Natural killer cell treated with Interleukin-12 subunit alpha and Interleukin-12 subunit beta and Interleukin-15 and Interleukin-18, amount 100 ng/mL, for 72 hours (primary cell): ENCODE measurements at regions not wholly inside any gene's neighbourhood (a gene's known extent, or its start where the extent isn't known, plus 50 kb on each side); places are given as distances from the start of the nearest gene placed in this dataset.

ENCODE experiments used
- ATAC-seq, 2 donors: fragments of 150-1000 bp; cut with Tn5 transposase in 1 of 2; sonication (Bioruptor Pico), chemical (Tn5 transposase) in 1 of 2; 2 replicates each; pipeline ENCODE4 v1.10.0; 2021
- DNase-seq: peaks from one replicate; pipeline ENCODE4 v3.0.0; 2022; ENCODE audit warnings: low spot score
- H3K27ac Mint-ChIP-seq, 2 donors: 1 replicate in 1 of 2; 2 replicates in 1 of 2; pipeline ENCODE4 v1.8.0; 2022; ENCODE audit warnings: mixed read lengths in 2 of 2, mild to moderate bottlenecking in 1 of 2, moderate library complexity in 1 of 2
- H3K27me3 Mint-ChIP-seq, 2 donors: 1 replicate in 1 of 2; 2 replicates in 1 of 2; pipeline ENCODE4 v1.8.0; 2022; ENCODE audit warnings: mixed read lengths in 2 of 2
- H3K36me3 Mint-ChIP-seq: one replicate; pipeline ENCODE4 v1.8.0; 2022; ENCODE audit warnings: mixed read lengths
- H3K4me1 Mint-ChIP-seq, 2 donors: 1 replicate in 1 of 2; 2 replicates in 1 of 2; pipeline ENCODE4 v1.8.0; 2022; ENCODE audit warnings: low read depth in 2 of 2, mixed read lengths in 2 of 2, mild to moderate bottlenecking in 1 of 2
- H3K4me3 Mint-ChIP-seq: one replicate; pipeline ENCODE4 v1.8.0; 2022; ENCODE audit warnings: mixed read lengths
- H3K9me3 Mint-ChIP-seq: 2 replicates; pipeline ENCODE4 v1.8.0; 2022; ENCODE audit warnings: mixed read lengths

GRCh38 chr16:13766334-13766733, 153.6 kb upstream of the ERCC4 start:
- H3K27ac Mint-ChIP-seq: no peak overlapping the region
- H3K36me3 Mint-ChIP-seq: no peaks in the 10 kb centered on the region
- ATAC-seq (no peak), DNase-seq (no peak)
- no peak overlapping the region for H3K4me3 Mint-ChIP-seq
- H3K9me3 Mint-ChIP-seq: peaks cover 3% of the 10 kb centered on the region
- peaks cover 0 to 9% of the 10 kb centered on the region in 2 donors for H3K27me3 Mint-ChIP-seq
- H3K4me1 Mint-ChIP-seq: no peaks in the 10 kb centered on the region

- no peak for DNase-seq
- no peak for ATAC-seq
- H3K9me3 Mint-ChIP-seq: peaks cover 3% of the 10 kb centered on the region
- no peaks in the 10 kb centered on the region for H3K36me3 Mint-ChIP-seq
- H3K27me3 Mint-ChIP-seq: peaks cover 0 to 9% of the 10 kb centered on the region in 2 donors
- H3K4me3 Mint-ChIP-seq: no peak overlapping the region
- no peak overlapping the region for H3K27ac Mint-ChIP-seq
- H3K4me1 Mint-ChIP-seq: no peaks in the 10 kb centered on the region
Measured at GRCh38 chr16:13767215-13767614, 152.7 kb upstream of the ERCC4 start.

- Mint-ChIP-seq H3K27me3 (peaks cover under 1 to 14% of the 10 kb centered on the region in 2 donors), H3K36me3 (no peaks in the 10 kb centered on the region), H3K27ac (no peak overlapping the region), H3K4me1 (no peaks in the 10 kb centered on the region), H3K4me3 (no peak overlapping the region), H3K9me3 (peaks cover 3% of the 10 kb centered on the region)
- DNase-seq (no peak), ATAC-seq (no peak)
Measured at GRCh38 chr16:13768471-13768870, 151.5 kb upstream of the ERCC4 start.

- peaks cover 4% of the 10 kb centered on the region for H3K9me3 Mint-ChIP-seq
- no peak overlapping the region for H3K4me3 Mint-ChIP-seq
- H3K27me3 Mint-ChIP-seq: peaks cover 3 to 14% of the 10 kb centered on the region in 2 donors
- no peak overlapping the region for H3K27ac Mint-ChIP-seq
- no peaks in the 10 kb centered on the region for H3K36me3 Mint-ChIP-seq
- DNase-seq (no peak), ATAC-seq (no peak)
- H3K4me1 Mint-ChIP-seq: no peaks in the 10 kb centered on the region
Measured at GRCh38 chr16:13770436-13770835, 149.5 kb upstream of the ERCC4 start.

- H3K27ac Mint-ChIP-seq: no peak overlapping the region
- peaks cover 3 to 14% of the 10 kb centered on the region in 2 donors for H3K27me3 Mint-ChIP-seq
- peaks cover 8% of the 10 kb centered on the region for H3K9me3 Mint-ChIP-seq
- H3K4me3 Mint-ChIP-seq: no peak overlapping the region
- H3K4me1 Mint-ChIP-seq: no peaks in the 10 kb centered on the region
- no peak for DNase-seq
- no peak for ATAC-seq
- H3K36me3 Mint-ChIP-seq: no peaks in the 10 kb centered on the region
Measured at GRCh38 chr16:13772782-13773181, 147.2 kb upstream of the ERCC4 start.

GRCh38 chr16:13779676-13780075, 140.3 kb upstream of the ERCC4 start:
- peaks cover 10% of the 10 kb centered on the region for H3K9me3 Mint-ChIP-seq
- no peak for DNase-seq
- H3K27ac Mint-ChIP-seq: no peak overlapping the region
- H3K36me3 Mint-ChIP-seq: no peaks in the 10 kb centered on the region
- ATAC-seq: no peak
- no peak overlapping the region for H3K4me3 Mint-ChIP-seq
- H3K27me3 Mint-ChIP-seq: peaks cover 0 to 11% of the 10 kb centered on the region in 2 donors
- H3K4me1 Mint-ChIP-seq: no peaks in the 10 kb centered on the region

GRCh38 chr16:13780406-13781168, 139.4 kb upstream of the ERCC4 start:
- H3K9me3 Mint-ChIP-seq: peaks cover 5% of the 10 kb centered on the region
- H3K27me3 Mint-ChIP-seq: peaks cover 0 to 11% of the 10 kb centered on the region in 2 donors
- no peak for DNase-seq
- no peak overlapping the region for H3K4me3 Mint-ChIP-seq
- no peaks in the 10 kb centered on the region for H3K4me1 Mint-ChIP-seq
- H3K27ac Mint-ChIP-seq: no peak overlapping the region
- H3K36me3 Mint-ChIP-seq: no peaks in the 10 kb centered on the region
- ATAC-seq: no peak

GRCh38 chr16:13781169-13781564, 138.8 kb upstream of the ERCC4 start:
- ATAC-seq: no peak
- no peak for DNase-seq
- Mint-ChIP-seq H3K27ac (no peak overlapping the region), H3K4me1 (no peaks in the 10 kb centered on the region), H3K4me3 (no peak overlapping the region), H3K9me3 (peaks cover 3% of the 10 kb centered on the region), H3K36me3 (no peaks in the 10 kb centered on the region), H3K27me3 (peaks cover 0 to 11% of the 10 kb centered on the region in 2 donors)

- Mint-ChIP-seq H3K27me3 (peaks cover 0 to 11% of the 10 kb centered on the region in 2 donors), H3K9me3 (peaks cover 3% of the 10 kb centered on the region), H3K4me1 (no peaks in the 10 kb centered on the region), H3K36me3 (no peaks in the 10 kb centered on the region), H3K27ac (no peak overlapping the region), H3K4me3 (no peak overlapping the region)
- no peak for ATAC-seq
- DNase-seq: no peak
Measured at GRCh38 chr16:13781575-13782338, 138.2 kb upstream of the ERCC4 start.

GRCh38 chr16:13791095-13791494, 128.9 kb upstream of the ERCC4 start:
- no peak overlapping the region for H3K27ac Mint-ChIP-seq
- DNase-seq (no peak), ATAC-seq (no peak)
- peaks cover 0 to 5% of the 10 kb centered on the region in 2 donors for H3K27me3 Mint-ChIP-seq
- H3K36me3 Mint-ChIP-seq: no peaks in the 10 kb centered on the region
- H3K4me1 Mint-ChIP-seq: no peaks in the 10 kb centered on the region
- H3K4me3 Mint-ChIP-seq: no peak overlapping the region
- peaks cover 7% of the 10 kb centered on the region for H3K9me3 Mint-ChIP-seq

GRCh38 chr16:13793841-13794409, 126.0 kb upstream of the ERCC4 start:
- Mint-ChIP-seq H3K27me3 (peaks cover 0 to 5% of the 10 kb centered on the region in 2 donors), H3K27ac (no peak overlapping the region), H3K4me1 (no peaks in the 10 kb centered on the region), H3K9me3 (peaks cover 7% of the 10 kb centered on the region), H3K4me3 (no peak overlapping the region), H3K36me3 (no peaks in the 10 kb centered on the region)
- ATAC-seq: no peak
- no peak for DNase-seq

GRCh38 chr16:13795131-13795530, 124.8 kb upstream of the ERCC4 start:
- Mint-ChIP-seq H3K27ac (no peak overlapping the region), H3K9me3 (peaks cover 7% of the 10 kb centered on the region), H3K36me3 (no peaks in the 10 kb centered on the region), H3K27me3 (peaks cover 0 to 10% of the 10 kb centered on the region in 2 donors), H3K4me3 (no peak overlapping the region), H3K4me1 (no peaks in the 10 kb centered on the region)
- ATAC-seq: no peak
- no peak for DNase-seq

GRCh38 chr16:13797718-13798117, 122.2 kb upstream of the ERCC4 start:
- Mint-ChIP-seq H3K4me1 (no peaks in the 10 kb centered on the region), H3K4me3 (no peak overlapping the region), H3K27me3 (peaks cover 0 to 17% of the 10 kb centered on the region in 2 donors), H3K27ac (no peak overlapping the region), H3K36me3 (no peaks in the 10 kb centered on the region), H3K9me3 (no peaks in the 10 kb centered on the region)
- no peak for DNase-seq
- no peak for ATAC-seq

GRCh38 chr16:13798211-13798610, 121.7 kb upstream of the ERCC4 start:
- DNase-seq (no peak), ATAC-seq (no peak)
- Mint-ChIP-seq H3K27me3 (peaks cover 0 to 17% of the 10 kb centered on the region in 2 donors), H3K4me3 (no peak overlapping the region), H3K27ac (no peak overlapping the region), H3K4me1 (no peaks in the 10 kb centered on the region), H3K36me3 (no peaks in the 10 kb centered on the region), H3K9me3 (no peaks in the 10 kb centered on the region)
